ENCODE measurements at regions not wholly inside any gene's neighbourhood (a gene's known extent, or its start where the extent isn't known, plus 50 kb on each side); places are given as distances from the start of the nearest gene placed in this dataset.
"Not testable (repeated sequence)": the region's sequence is repeated elsewhere in the genome, so short reads cannot be mapped to it uniquely, and the experiment has no call there.

DNA sequence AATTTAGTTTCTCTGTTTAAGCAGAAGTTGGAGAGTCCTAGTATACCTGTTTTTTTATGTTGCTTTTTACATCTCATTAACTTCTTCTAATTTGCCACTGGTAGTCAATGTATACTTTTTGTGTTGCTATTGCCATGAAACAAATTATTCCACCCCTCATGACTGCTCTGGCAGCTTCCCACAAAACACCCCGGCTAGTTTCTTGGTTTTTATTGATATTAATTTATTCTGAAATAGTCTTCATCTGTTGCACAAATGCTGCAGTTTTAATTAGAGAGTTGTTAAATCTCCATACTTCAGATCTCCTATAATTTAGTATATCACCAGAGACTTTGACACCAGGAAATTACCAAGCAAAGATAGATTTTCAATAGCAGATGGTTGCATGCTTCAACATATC is 1159.3 kb upstream of the PRR20A start:
- DNase-seq (ENCODE audit: low spot score), result no peak

DNA sequence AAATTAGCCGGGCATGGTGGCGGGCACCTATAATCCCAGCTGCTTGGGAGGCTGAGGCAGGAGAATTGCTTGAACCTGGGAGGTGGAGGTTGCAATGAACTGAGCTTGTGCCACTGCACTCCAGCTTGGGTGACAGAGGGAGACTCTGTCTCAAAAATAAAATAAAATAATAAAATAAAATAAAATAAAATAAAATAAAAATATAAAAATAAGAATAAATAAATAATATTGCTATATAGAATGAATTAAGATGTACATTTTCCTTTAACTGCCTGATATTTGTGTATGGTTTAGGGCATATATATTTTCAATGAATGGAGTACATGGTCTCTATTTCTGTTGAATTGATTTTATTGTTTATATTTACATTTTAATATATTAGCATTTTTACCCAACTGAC is 1156.7 kb upstream of the PRR20A start:
- DNase-seq (ENCODE audit: low spot score), result not testable (repeated sequence)

DNA sequence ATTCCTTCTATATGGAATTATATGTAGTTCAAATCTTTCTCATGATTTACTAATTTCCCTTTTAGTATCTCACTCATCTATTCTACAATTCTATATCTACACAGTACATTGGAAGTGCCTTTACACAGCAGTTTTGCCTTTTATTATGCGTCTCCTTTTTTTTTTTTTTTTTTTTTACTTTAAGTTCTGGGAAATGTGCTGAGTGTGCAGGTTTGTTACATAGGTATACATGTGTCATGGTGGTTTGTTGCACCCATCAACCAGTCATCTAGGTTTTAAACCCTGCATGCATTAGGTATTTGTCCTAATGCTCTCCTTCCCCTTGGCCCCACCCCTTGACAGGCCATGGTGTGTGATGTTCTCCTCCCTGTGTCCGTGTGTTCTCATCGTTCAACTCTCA is 1150.1 kb upstream of the PRR20A start:
- DNase-seq (ENCODE audit: low spot score), result no peak

DNA sequence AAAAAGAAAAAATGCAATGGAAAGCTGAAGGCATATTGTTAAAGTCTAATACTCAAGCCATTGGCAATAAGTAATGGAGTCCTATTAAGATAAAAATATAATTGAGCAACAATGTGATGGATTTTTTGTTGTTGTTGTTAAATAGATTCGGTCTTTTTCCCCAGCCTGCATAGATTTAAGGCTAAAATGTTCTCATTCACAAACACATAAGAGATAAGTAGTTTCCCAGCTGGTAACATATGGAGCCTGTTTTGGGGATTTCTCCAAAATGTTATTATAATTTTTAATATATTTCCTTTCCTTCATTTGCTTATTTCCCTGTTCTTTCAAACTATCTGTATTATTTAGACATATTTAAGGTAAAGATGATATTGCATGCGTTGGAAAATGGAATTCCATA is 1149.1 kb upstream of the PRR20A start:
- DNase-seq (ENCODE audit: low spot score), result no peak

DNA sequence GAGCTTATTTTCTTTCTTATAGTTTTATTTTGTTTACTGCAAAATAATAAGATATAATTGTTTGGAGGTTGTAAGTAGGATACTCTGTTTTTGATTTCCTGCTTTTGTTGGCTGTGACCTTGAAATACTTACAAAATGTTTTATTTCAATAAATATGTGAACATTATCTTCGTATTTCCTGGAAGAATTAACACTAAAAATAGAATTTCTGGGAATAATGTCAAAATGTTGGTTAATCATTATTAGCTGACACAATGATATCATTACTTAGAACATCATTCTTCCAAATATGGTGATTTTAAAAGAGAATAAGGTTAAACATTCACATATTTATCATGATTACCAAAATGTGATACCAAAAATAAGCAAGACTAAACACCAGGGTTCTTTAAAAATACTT is 1148.6 kb upstream of the PRR20A start:
- no peak for DNase-seq (ENCODE audit: low spot score)

DNA sequence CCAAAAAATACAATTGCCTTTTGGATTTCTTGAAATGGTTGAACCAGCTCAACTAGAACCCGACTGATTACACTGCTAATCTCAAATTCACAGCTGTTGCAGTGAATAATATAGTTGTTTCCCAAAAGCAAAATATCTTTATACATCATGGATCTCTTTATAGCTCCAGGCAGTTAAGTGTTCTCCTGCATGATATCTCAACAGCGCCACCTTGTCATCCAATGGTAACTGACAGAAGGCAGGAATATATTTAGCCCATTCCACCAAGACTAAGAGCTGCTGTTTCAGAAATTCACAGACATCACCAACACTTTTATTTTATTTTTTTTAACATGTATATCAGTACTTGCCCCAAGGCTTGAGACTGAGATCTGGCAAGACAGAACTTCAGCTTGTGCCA is 1141.0 kb upstream of the PRR20A start:
- DNase-seq (ENCODE audit: low spot score), result peak; percentile 1

DNA sequence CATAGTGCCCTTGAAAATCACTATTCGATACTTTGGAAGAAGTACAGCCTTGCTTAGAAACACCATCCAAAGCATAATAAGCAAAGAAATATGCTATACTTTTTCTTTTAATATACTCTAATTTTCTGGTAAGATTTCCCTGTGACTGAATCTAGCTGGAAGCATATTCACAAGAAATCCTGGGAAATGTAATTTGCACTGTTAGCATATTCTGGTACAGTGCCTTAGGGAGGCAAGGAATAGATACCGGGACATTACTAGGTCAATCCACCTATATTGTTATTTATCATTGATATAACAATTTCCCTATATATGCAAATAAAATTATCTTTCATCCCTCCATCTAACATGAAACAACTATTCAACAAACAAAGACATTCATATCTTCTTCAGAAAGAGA is 1131.3 kb upstream of the PRR20A start:
- no peak for DNase-seq (ENCODE audit: low spot score)

DNA sequence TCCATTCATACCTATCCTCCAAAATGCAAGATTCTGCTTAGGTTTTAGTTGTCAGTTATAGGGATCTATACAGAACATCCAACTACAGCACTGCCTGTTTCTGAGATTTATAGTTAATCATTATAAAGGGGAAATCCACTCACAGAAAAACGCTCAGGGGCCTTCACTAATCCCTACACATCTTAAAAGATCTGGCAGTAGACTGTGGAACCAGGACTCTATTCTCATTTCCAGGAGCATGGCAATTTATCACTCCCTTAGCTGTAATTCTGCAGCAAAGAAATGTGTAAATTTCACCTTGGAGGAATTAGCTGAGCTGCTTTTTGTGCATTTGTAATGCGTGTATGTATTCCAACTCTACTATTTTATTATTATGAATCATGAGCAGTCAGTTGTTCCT is 1128.1 kb upstream of the PRR20A start:
- DNase-seq (ENCODE audit: low spot score), result no peak

DNA sequence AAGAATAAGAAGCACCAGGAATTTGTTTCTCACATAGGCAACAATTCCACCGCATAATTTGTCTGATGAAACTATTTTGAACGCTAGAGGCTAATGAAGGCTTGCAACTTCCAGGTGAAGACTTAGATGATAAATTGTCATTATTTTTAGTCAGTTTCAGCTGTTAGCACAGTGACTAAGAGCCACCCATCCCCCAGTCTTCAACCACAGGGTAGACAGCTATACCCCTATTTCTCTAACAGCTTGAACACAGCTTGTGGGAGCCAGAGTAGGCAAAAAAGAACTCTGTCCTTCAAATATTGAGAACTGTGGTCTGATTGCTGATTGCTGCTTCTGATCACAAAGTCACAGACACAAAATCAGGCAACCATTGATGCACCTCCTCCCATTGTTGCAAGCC is 1124.8 kb upstream of the PRR20A start:
- DNase-seq (ENCODE audit: low spot score), result no peak

DNA sequence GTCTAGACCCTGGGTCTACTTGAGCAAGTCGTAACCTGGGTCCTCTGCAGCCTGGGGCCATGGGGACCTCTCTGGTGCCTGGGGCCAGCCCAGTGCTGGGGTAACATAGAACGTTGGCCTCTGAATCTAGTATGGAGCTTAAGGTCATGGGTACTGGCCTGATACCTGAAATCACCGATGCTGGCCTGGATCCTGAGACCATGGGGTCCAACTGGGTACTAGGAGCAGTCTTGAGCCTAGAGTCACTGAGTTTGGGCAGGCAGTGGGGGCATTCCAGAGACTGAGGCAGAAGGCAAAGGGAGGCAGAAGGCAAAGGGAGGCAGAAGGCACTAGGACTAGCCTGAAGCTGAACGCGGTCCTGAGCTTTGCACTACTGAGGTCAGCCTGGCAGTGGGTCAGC is 1121.1 kb upstream of the PRR20A start:
- DNase-seq (ENCODE audit: low spot score), result no peak

DNA sequence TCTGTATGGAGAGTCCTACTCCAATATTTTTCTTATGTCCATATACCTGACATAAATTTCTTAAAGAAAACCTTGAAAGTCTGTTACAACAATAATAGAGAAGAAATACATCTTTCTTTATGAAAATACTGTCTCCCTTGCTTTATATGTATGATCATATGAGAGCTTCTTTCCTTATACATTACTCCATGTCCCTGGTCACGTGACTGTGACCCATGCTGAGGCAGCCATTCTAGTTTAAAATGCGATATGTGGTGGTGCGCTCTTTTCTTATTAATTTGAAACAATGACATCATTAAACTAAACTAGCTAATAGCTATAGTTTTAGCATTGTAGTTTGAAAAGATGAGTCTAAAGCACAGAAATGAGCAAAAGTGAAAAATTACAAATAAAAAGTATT is 1120.3 kb upstream of the PRR20A start:
- DNase-seq (ENCODE audit: low spot score), result no peak

DNA sequence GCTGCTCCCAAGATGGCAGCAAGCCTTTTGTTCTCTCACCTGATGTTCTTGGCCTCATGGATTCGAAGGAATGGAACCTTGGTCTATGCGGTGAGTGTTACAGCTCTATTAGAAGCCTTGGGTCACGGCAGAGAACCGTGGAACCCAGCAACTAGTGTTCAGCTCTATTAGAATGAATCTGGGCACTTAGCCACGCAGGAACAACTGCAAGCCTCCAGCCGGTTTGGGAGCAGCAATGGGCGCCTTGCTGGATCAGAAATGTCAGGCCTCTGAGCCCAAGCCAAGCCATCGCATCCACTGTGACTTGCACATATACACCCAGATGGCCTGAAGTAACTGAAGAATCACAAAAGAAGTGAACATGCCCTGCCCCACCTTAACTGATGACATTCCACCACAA is 1100.7 kb upstream of the PRR20A start:
- no peak for DNase-seq (ENCODE audit: low spot score)

DNA sequence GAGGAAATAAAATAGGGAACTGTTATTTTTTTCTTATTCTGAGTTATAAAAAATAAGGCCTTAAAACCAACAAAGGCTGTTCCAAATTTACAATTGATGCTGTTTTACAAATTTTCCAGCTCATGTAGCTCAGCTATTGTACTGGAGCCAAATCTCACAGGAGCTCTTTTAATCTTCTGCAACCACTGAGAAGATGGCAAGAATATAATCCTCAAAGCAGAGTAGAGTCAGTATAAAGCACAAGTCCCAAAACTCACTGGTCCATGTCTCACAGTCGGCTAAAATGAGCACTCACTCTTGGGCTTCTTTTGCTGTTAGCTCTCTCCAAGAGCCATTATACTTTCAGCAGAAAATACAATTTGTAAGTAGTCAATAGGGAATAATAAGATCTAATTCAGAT is 1074.4 kb upstream of the PRR20A start:
- no peak for DNase-seq (ENCODE audit: low spot score)

DNA sequence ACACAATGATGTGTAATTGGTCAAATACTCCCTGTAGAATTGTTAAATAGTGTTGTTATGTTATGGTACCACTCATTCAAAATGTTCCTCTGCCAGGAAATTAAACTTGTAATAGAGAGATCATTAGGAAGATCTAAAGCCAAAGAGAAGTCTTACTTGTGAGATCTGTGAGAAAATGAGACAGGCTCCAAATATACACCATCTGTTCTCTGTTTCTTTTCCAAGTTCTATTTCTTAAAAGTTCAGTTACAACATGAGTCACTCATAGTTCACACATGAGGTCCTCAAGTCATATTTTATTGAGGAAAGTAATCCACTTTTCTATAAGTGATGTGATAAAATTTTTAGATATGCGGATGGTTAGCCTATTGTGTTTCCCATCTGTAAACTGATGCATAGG is 1038.1 kb upstream of the PRR20A start:
- DNase-seq (ENCODE audit: low spot score), result no peak

DNA sequence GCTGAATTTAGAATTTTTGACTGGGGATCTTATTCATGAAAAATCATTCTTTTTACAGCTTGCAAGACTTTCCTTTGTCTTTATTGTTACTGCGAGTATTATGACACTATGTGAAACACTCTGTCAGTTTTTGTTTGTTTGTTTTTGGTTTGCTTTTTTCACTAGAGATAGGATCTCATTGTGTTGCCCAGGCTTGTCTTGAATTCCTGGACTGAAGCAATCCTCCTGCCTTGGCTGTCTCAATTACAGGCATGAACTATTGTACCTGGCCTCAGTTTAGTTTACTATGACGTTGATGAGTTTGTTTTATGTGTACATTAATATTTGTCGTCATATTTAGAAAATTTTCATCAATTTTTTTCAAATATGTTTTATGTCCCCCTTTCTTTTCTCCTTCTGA is 1030.0 kb upstream of the PRR20A start:
- DNase-seq (ENCODE audit: low spot score), result no peak

DNA sequence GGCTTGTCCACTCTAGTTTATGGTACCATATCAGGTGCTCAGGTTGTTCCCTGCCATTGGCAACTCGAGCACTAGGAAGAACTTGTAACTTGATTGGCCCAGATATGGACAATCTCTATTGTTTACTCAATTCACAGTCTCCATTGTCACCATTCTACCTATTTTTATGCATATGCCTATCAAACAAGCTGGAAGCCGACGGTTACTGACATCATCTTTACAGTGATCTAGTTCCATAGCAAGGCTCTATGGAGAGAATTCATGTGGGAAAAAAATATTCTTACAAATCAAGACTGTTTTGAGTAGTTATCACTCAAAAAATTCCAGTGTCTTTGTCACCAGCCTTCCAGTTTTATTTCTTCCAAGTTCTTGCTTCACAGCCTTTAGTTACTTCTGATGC is 1006.2 kb upstream of the PRR20A start:
- no peak for DNase-seq (ENCODE audit: low spot score)

DNA sequence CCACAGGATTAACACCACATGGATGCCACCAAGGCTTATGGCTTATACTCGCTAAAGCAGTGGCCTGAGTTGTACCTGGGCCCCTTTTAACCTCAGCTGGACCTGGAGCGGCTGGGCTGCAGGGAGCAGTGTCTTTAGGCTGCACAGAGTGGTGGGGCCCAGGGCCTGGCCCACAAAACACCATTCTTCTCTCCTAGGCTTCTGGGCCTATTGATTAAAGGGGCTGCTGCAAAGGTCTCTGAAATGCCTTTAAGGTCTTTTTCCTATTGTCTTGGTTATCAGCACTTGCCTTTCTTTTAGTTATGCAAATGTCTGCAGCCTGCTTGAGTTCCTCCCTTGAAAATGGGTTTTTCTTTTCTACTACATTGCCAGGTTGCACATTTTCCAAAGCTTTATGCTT is 973.9 kb upstream of the PRR20A start:
- DNase-seq (ENCODE audit: low spot score), result no peak

DNA sequence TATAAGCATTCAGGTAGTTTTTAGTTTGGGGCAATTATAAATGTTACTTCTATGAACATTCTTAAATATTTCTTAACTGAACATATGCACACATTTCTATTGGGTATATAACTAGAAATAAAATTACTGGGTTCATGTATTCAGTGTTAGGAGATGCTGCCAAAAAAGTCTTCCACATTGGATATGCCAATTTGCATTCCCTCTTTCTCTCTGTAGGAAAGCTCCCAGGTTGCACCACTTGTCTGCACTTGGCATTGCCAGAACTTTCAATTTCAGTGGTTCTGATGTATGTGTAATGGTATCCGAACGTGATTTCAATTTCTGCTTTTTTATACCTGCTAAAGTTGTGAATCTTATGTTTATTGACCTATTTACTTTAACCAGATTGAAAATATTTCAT is 972.1 kb upstream of the PRR20A start:
- DNase-seq (ENCODE audit: low spot score), result no peak

DNA sequence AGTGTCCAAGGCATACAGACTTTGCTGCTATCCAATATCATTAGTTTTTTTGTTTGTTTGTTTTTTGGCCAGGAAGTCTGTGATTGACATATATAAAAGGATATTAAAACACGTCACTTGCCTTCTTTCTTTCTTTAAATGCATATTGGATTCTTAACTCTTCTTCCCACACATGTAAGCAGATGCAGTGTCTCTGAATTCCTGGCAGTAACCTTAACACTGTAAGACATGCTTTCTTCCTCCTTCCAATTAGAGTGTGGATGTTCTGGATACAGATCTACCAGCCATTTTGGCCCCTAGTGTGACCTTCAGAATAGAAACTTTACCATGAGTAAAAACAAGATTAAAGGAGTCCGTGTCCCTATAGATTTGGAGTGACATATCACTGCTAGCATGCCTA is 967.4 kb upstream of the PRR20A start:
- DNase-seq (ENCODE audit: low spot score), result no peak

DNA sequence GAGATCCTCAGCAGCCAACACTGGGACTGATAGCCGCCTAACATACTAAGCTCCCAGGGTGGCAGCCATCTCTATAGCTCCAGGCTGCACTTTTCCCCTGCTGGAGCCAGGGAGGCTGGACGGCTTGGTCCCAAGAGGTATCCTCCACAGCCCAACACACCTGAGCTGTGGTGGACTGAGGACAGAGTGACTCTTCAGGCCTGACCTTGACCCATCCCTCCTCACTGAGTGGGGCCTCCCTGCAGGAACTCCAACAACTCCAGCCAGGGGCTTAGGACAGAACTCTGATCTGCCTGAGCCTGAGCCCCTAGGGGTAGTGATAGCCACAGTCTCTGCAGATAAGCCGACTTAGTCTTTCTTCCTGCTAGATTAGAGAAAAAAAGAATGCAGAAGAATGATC is 958.1 kb upstream of the PRR20A start:
- DNase-seq (ENCODE audit: low spot score), result no peak

DNA sequence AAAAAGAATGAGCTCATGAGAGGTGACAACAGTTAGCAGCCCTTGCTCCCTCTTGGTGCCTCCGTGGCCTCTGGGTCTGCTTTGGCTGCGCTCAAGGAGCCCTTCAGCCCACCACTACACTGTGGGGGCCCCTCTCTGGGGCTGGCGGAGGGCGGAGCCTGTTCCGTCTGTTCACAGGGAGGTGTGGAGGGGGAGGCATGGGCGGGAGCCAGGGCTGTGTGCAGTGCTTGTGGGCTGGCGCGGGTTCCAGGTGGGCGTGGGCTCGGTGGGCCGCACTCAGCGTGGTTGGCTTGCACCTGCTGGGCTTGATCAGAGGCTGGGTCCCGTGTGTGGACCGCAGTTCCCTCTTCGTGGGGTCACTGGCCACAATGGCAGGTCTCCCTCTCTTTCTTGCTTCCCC is 953.4 kb upstream of the PRR20A start:
- no peak for DNase-seq (ENCODE audit: low spot score)

DNA sequence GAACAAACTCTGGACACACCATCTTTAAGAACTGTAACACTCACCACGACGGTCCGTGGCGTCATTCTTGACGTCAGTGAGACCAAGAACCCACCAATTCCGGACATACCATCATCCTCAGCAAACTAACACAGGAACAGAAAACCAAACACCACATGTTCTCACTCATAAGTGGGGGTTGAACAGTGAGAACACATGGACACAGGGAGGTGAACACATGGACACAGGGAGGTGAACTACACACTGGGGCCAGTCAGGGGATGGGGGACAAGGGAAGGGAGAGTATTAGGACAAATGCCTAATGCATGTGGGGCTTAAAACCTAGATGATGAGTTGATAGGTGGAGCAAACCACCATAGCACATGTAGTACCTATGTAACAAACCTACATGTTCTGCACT is 952.1 kb upstream of the PRR20A start:
- not testable (repeated sequence) for DNase-seq (ENCODE audit: low spot score)

DNA sequence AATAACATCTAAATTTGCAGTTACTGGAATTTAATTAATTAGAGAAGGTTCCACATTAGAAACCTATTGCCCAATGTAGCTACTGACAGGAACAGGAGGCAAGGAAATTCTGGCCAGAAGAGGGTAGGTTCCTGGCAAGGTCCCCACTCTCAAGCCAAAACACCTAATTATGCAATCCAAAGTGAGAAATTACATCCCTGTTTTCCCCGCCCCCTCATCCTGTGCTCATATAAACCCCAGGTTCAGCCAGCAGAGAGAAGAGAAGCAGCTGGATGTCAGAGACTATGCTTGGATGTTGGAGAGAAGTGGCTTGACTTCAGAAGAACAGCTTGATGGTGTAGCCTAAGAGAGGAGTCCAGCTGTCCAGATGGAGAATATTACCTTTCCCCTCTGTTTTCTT is 951.3 kb upstream of the PRR20A start:
- DNase-seq (ENCODE audit: low spot score), result no peak

DNA sequence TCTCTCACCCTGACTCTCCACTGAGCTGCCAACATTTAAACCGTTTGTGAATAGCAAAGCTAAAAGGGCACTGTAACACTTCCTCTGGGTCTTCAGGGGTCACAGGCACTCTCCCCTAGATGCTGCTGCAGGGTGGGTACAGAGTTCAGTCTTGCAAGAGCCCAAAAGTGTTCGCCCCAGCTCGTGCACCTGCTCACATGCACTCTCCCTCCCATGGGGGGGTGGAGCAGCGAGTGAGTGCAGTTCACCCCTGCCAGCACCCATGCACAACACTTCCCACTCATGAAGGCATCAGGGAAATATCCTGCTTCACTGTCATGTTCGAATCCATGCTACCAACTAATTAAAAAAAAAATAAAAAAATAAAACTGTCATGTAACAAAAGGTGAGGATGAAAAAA is 950.7 kb upstream of the PRR20A start:
- no peak for DNase-seq (ENCODE audit: low spot score)

DNA sequence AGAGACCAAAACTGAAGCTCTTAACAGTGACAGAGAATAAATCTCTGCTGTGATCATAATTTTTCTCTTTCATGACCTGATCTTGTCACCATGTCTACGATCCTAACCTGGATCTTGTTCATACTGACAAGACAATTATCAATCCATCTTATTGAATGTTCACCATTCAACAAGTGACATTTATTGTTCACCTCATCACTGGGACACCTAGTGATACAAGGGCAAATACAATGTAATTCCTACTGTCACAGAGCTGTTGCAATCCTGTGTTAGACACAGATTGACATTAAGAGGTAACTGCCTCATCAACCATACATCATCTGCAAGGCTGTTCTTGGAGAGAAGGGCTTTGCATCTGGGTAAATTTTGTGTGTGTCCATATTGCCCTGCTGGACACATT is 942.4 kb upstream of the PRR20A start:
- no peak for DNase-seq (ENCODE audit: low spot score)

DNA sequence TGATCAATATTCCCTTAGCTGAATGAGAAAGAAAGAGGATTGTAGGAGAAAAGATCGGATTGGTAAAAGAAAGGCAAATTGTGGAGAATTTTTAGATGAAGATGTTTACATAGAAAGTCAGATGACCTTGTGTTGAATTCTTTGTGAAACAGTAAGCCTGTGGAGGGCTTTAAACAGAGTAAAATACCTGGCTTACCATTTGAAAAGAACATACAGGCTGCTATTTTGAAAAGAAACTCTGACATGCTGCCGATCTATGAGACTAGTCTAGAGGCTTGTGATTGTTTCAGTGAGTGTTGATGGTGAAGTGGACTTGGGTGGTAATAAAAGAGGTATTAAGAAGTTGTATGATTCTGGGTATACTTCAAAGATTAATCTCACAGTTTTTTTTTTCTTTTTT is 938.9 kb upstream of the PRR20A start:
- no peak for DNase-seq (ENCODE audit: low spot score)

All from HuH-7 (cell line).